Mucosa of descending colon (tissue), 3 donors: ENCODE measurements at regions not wholly inside any gene's neighbourhood (a gene's known extent, or its start where the extent isn't known, plus 50 kb on each side); places are given as distances from the start of the nearest gene placed in this dataset.

ENCODE experiments used
- ATAC-seq: fragments of 200-7000 bp; cut with Tn5 transposase; one replicate; pipeline ENCODE4 v1.9.1; 2020; ENCODE audit warnings: mild to moderate bottlenecking, moderate library complexity
- DNase-seq, 3 donors: peaks; one replicate each; pipeline ENCODE4 v3.0.0-alpha.2; 2020
- H3K36me3 ChIP-seq: fragments of 200-600 bp; one replicate; pipeline ENCODE4 v1.8.0; 2021; ENCODE audit warnings: low read depth, mild to moderate bottlenecking
- H3K4me1 ChIP-seq: fragments of 200-600 bp; one replicate; pipeline ENCODE4 v1.8.0; 2021; ENCODE audit warnings: low read depth, mild to moderate bottlenecking
- H3K4me3 ChIP-seq: fragments of 200-600 bp; one replicate; pipeline ENCODE4 v1.8.0; 2021; ENCODE audit warnings: mild to moderate bottlenecking
- H3K9me3 ChIP-seq: fragments of 200-600 bp; one replicate; pipeline ENCODE4 v1.8.0; 2021; ENCODE audit warnings: mild to moderate bottlenecking
- intact Hi-C, 2 donors: fragments of 100-400 bp; cut with DNase I in 1 of 2; cut with micrococcal nuclease in 1 of 2; formaldehyde crosslinking; loops; one replicate each; pipeline versions ENCODE4 v1.11.0 to v1.11.1; 2022; cut with DNase I, micrococcal nuclease
- TF ChIP-seq, protein P1 (sequence below): fragments of 200-600 bp; IDR thresholded peaks from one replicate; pipeline ENCODE4 v1.8.0; 2022; ENCODE audit warnings: antibody characterized with exemption, mild to moderate bottlenecking
- donor health status: DM: no; HTN: no; CAD: no; lungs with moderate emphysema.
- donor health status: DM: no; HTN: no; CAD: no.
- donor health status: DM: no; HTN: yes; CAD: no.

- ATAC-seq, result no peak
- no peak overlapping the region for H3K4me3 ChIP-seq
- intact Hi-C loops, result no loop called here
Observed at GRCh38 chr2:168363347-168364092, 92.6 kb upstream of the CERS6 start.

DNA sequence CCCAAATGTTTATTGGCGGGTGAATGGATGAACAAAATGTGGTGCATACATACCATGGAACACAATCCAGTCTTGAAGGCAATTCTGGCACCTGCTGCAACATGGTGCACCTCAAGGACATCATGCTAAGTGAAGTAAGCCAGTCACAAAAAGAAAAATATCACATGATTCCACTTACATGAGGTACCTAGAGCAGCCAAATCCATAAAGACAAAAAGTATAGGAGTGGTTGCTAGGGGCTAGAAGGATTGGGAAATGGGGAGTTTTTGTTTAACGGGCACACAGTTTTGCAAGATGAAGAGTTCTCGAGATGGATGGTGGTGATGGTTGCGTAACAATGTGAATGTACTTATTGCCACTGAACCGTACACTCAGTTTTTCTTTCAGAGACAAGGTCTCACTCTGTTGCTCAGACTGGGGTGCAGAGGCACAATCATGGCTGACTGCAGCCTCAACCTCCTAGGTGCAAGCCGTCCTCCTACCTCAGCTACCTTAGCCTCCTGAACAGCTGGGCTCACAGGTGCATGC lies 90.9 kb upstream of the CERS6 start:
- H3K9me3 ChIP-seq, result no peaks in the 10 kb centered on the region
- H3K36me3 ChIP-seq, result no peaks in the 10 kb centered on the region
- no peak overlapping the region for H3K4me3 ChIP-seq
- TF ChIP-seq, protein P1, sequence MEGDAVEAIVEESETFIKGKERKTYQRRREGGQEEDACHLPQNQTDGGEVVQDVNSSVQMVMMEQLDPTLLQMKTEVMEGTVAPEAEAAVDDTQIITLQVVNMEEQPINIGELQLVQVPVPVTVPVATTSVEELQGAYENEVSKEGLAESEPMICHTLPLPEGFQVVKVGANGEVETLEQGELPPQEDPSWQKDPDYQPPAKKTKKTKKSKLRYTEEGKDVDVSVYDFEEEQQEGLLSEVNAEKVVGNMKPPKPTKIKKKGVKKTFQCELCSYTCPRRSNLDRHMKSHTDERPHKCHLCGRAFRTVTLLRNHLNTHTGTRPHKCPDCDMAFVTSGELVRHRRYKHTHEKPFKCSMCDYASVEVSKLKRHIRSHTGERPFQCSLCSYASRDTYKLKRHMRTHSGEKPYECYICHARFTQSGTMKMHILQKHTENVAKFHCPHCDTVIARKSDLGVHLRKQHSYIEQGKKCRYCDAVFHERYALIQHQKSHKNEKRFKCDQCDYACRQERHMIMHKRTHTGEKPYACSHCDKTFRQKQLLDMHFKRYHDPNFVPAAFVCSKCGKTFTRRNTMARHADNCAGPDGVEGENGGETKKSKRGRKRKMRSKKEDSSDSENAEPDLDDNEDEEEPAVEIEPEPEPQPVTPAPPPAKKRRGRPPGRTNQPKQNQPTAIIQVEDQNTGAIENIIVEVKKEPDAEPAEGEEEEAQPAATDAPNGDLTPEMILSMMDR, result no peak
- intact Hi-C loops, result no loop called here
- H3K4me1 ChIP-seq, result no peaks in the 10 kb centered on the region
- DNase-seq (no peak), ATAC-seq (no peak)

More at GRCh38 chr2:168363347-168364092, 92.6 kb upstream of the CERS6 start:
- Histone ChIP-seq H3K4me1 (peaks cover under 1% of the 10 kb centered on the region), H3K9me3 (no peaks in the 10 kb centered on the region), H3K36me3 (no peaks in the 10 kb centered on the region)
- TF ChIP-seq, protein P1, result no peak
- DNase-seq, result no peak

DNA sequence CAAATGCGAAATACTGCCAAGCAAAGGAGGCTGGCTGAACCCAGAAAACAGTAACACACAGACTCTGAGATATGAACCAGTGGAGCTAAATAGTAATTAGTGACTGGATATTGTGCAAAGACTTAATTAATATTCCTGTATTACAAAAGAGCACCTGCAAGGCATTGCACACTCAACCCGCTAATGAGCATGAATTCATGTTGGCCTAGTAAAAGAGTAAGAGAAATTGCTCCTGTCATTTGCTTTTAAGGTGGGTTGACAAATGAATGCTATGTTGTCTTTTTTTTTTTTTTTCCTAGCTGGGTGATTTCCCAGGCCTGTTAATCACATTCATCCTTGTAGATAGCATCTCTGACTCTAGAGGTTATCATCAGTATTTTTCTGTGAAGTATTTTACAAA lies 87.0 kb upstream of the CERS6 start:
- H3K36me3 ChIP-seq, result no peaks in the 10 kb centered on the region
- TF ChIP-seq, protein P1, result no peak
- H3K4me1 ChIP-seq, result no peaks in the 10 kb centered on the region
- no peak overlapping the region for H3K4me3 ChIP-seq
- DNase-seq (no peak), ATAC-seq (no peak)
- H3K9me3 ChIP-seq, result no peaks in the 10 kb centered on the region
- intact Hi-C loops, result no loop called here

DNA sequence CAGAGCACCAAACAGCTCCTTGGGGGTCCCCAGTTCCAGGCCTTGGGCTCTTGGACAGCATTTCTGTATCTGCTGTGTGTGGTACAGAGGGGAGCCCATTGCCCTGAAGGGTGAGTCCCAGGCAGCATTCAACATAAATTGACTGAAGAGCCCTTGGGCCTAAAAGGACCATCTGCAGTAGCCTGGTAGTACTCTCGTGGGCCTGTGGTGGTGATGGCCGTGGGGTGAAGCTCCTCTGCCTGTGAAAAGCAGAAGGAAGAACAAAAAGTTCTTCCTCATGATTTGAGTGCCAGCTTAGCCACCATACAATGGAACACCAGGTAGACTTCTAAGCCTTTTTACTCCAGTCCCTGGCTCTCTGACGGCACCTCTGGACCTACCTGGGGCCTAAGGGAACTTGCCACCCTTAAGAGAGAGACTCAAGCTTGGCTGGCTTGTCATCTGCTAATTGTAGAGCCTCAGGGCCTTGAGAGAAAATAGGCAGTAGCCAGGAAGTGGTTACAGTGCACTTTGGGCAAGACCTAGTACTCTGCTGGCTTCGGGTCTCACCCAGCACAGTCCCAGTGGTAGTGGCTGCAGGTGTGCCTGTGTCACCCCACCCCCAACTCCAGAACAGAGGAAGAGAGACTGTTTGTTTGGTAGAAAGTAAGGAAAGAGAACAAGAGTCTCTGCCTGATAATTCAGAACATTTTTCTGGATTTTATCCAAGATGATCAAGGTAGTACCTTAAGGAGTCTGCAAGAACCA lies 84.6 kb upstream of the CERS6 start:
- intact Hi-C loops, result no loop called here
- Histone ChIP-seq H3K4me3 (no peak overlapping the region), H3K9me3 (no peaks in the 10 kb centered on the region), H3K4me1 (no peaks in the 10 kb centered on the region), H3K36me3 (no peaks in the 10 kb centered on the region)
- DNase-seq (no peak), ATAC-seq (no peak)
- TF ChIP-seq, protein P1, result no peak

GRCh38 chr2:168373468-168373867 lies 82.6 kb upstream of the CERS6 start:
- DNase-seq (no peak), ATAC-seq (no peak)
- Histone ChIP-seq H3K36me3 (no peaks in the 10 kb centered on the region), H3K4me3 (no peak overlapping the region), H3K4me1 (no peaks in the 10 kb centered on the region), H3K9me3 (peaks cover 4% of the 10 kb centered on the region)
- TF ChIP-seq, protein P1, result no peak
- intact Hi-C loops, result no loop called here
